ENCODE measurements at regions not wholly inside any gene's neighbourhood (a gene's known extent, or its start where the extent isn't known, plus 50 kb on each side); places are given as distances from the start of the nearest gene placed in this dataset.
"Not testable (repeated sequence)": the region's sequence is repeated elsewhere in the genome, so short reads cannot be mapped to it uniquely, and the experiment has no call there.

DNA sequence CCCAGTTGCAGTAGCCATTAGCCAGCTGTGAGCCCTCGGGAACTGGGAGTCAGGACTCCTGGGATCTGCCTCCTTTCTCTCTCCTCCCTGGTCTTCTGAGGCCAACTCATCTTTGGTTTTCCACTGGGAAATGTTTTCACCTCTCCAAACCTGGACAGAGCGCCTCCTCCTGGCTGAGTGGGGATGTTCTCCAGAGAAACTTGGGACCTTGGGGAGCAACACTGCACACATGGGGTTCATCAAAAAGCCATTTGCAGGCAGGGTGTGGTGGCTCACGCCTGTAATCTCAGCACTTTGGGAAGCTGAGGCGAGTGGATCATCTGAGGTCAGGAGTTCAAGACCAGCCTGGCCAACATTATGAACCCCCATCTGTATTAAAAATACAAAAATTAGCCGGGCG is 145.4 kb downstream of the NECTIN1 start:
- Histone ChIP-seq H3K9ac (ENCODE audit: insufficient read depth, low read length) (no peak overlapping the region), H3K4me2 (ENCODE audit: extremely low read depth, insufficient read depth, low read length) (peak overlapping the region; percentile 13), H4K20me1 (ENCODE audit: control insufficient read depth, extremely low read depth, insufficient read depth, low read length) (no peaks in the 10 kb centered on the region), H3K79me2 (ENCODE audit: control insufficient read depth, insufficient read depth, low read length) (no peaks in the 10 kb centered on the region), H3K9me3 (ENCODE audit: control insufficient read depth, insufficient read depth, low read depth, low read length) (no peaks in the 10 kb centered on the region), H3K27me3 (ENCODE audit: control insufficient read depth, insufficient read depth, low read length) (peaks cover 3% of the 10 kb centered on the region), H3K36me3 (ENCODE audit: control insufficient read depth, insufficient read depth, low read length) (no peaks in the 10 kb centered on the region), H3K4me1 (ENCODE audit: control insufficient read depth, extremely low read depth, insufficient read depth, low read length) (peaks cover 2% of the 10 kb centered on the region), H2AFZ (ENCODE audit: low read length) (no peak overlapping the region), H3K4me3 (replicated peaks in 1 of 4; ENCODE audit: control extremely low read depth in 1 of 4, insufficient read depth in 1 of 4, low read depth in 3 of 4, low read length in 4 of 4) (no peak overlapping the region), H3K27ac (ENCODE audit: insufficient read depth, low read length) (no peak overlapping the region)
- DNase-seq (ENCODE audit: low read depth in 2 of 2): no peak
- no peak for TF ChIP-seq EZH2 (IDR thresholded peaks at IDR 0.05; ENCODE audit: low read length, missing control alignments)
- TF ChIP-seq, protein P1, sequence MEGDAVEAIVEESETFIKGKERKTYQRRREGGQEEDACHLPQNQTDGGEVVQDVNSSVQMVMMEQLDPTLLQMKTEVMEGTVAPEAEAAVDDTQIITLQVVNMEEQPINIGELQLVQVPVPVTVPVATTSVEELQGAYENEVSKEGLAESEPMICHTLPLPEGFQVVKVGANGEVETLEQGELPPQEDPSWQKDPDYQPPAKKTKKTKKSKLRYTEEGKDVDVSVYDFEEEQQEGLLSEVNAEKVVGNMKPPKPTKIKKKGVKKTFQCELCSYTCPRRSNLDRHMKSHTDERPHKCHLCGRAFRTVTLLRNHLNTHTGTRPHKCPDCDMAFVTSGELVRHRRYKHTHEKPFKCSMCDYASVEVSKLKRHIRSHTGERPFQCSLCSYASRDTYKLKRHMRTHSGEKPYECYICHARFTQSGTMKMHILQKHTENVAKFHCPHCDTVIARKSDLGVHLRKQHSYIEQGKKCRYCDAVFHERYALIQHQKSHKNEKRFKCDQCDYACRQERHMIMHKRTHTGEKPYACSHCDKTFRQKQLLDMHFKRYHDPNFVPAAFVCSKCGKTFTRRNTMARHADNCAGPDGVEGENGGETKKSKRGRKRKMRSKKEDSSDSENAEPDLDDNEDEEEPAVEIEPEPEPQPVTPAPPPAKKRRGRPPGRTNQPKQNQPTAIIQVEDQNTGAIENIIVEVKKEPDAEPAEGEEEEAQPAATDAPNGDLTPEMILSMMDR (conservative IDR thresholded peaks at IDR 0.05 in 1 of 2, IDR thresholded peaks at IDR 0.05 in 1 of 2; ENCODE audit: low read depth in 1 of 2, low read length in 2 of 2): peak in 1 of 2 donors; percentile 8

DNA sequence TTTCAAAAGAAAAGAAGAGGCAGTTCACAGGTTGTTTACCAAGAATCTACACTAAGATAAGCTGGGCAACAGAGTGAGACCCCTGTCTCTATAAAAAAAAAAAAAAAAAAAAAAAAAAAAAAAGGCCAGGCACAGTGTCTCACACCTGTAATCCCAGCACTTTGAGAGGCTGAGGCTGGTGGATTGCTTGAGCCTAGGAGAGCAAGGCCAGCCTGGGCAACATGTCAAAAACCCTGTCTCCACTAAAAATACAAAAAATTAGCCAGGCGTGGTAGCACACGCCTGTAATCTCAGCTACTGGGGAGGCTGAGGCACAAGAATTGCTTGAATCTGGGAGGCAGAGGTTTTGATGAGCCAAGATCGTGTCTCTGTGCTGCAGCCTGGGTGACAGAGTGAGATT is 147.6 kb downstream of the NECTIN1 start:
- not testable (repeated sequence) for H3K27ac ChIP-seq (ENCODE audit: insufficient read depth, low read length); H4K20me1 ChIP-seq (ENCODE audit: control insufficient read depth, extremely low read depth, insufficient read depth, low read length); H3K4me2 ChIP-seq (ENCODE audit: extremely low read depth, insufficient read depth, low read length); DNase-seq (ENCODE audit: low read depth in 2 of 2); H3K9ac ChIP-seq (ENCODE audit: insufficient read depth, low read length); H3K36me3 ChIP-seq (ENCODE audit: control insufficient read depth, insufficient read depth, low read length); H3K4me1 ChIP-seq (ENCODE audit: control insufficient read depth, extremely low read depth, insufficient read depth, low read length); H3K4me3 ChIP-seq (replicated peaks in 1 of 4; ENCODE audit: control extremely low read depth in 1 of 4, insufficient read depth in 1 of 4, low read depth in 3 of 4, low read length in 4 of 4); H2AFZ ChIP-seq (ENCODE audit: low read length); H3K79me2 ChIP-seq (ENCODE audit: control insufficient read depth, insufficient read depth, low read length); H3K27me3 ChIP-seq (ENCODE audit: control insufficient read depth, insufficient read depth, low read length); H3K9me3 ChIP-seq (ENCODE audit: control insufficient read depth, insufficient read depth, low read depth, low read length)

DNA sequence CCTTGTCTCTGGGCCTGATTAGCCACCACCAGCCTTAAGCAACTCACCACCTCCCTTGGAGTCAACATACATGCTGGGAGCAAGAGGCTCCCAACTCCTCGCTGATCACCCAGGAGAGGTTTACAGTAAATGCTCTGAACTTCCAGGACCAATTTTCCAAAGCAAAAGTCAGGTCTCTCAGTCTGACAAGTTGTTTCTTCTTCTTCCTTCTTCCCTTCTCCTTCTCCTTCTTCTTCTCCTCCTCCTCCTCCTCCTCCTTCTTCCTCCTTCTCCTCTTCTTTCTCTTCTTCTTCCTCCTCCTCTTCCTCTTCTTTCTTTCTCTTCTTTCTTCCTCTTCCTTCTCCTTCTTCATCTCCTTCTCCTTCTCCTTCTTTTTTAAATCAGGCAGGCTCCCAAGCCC is 148.2 kb downstream of the NECTIN1 start:
- Histone ChIP-seq H2AFZ (ENCODE audit: low read length) (no peak overlapping the region), H3K9ac (ENCODE audit: insufficient read depth, low read length) (no peak overlapping the region), H4K20me1 (ENCODE audit: control insufficient read depth, extremely low read depth, insufficient read depth, low read length) (no peaks in the 10 kb centered on the region), H3K4me2 (ENCODE audit: extremely low read depth, insufficient read depth, low read length) (no peak overlapping the region), H3K27me3 (ENCODE audit: control insufficient read depth, insufficient read depth, low read length) (peaks cover 3% of the 10 kb centered on the region), H3K4me3 (replicated peaks in 1 of 4; ENCODE audit: control extremely low read depth in 1 of 4, insufficient read depth in 1 of 4, low read depth in 3 of 4, low read length in 4 of 4) (no peak overlapping the region), H3K36me3 (ENCODE audit: control insufficient read depth, insufficient read depth, low read length) (no peaks in the 10 kb centered on the region), H3K4me1 (ENCODE audit: control insufficient read depth, extremely low read depth, insufficient read depth, low read length) (peaks cover 2% of the 10 kb centered on the region), H3K27ac (ENCODE audit: insufficient read depth, low read length) (no peak overlapping the region), H3K79me2 (ENCODE audit: control insufficient read depth, insufficient read depth, low read length) (no peaks in the 10 kb centered on the region), H3K9me3 (ENCODE audit: control insufficient read depth, insufficient read depth, low read depth, low read length) (no peaks in the 10 kb centered on the region)
- TF ChIP-seq, protein P1 (conservative IDR thresholded peaks at IDR 0.05 in 1 of 2, IDR thresholded peaks at IDR 0.05 in 1 of 2; ENCODE audit: low read depth in 1 of 2, low read length in 2 of 2): no peak
- TF ChIP-seq EZH2 (IDR thresholded peaks at IDR 0.05; ENCODE audit: low read length, missing control alignments): no peak
- no peak for DNase-seq (ENCODE audit: low read depth in 2 of 2)

Data from fibroblast of lung (primary cell).